ENCODE measurements at regions not wholly inside any gene's neighbourhood (a gene's known extent, or its start where the extent isn't known, plus 50 kb on each side); places are given as distances from the start of the nearest gene placed in this dataset.

- DNase-seq (ENCODE audit: low spot score), result no peak
- TF ChIP-seq, protein P1, sequence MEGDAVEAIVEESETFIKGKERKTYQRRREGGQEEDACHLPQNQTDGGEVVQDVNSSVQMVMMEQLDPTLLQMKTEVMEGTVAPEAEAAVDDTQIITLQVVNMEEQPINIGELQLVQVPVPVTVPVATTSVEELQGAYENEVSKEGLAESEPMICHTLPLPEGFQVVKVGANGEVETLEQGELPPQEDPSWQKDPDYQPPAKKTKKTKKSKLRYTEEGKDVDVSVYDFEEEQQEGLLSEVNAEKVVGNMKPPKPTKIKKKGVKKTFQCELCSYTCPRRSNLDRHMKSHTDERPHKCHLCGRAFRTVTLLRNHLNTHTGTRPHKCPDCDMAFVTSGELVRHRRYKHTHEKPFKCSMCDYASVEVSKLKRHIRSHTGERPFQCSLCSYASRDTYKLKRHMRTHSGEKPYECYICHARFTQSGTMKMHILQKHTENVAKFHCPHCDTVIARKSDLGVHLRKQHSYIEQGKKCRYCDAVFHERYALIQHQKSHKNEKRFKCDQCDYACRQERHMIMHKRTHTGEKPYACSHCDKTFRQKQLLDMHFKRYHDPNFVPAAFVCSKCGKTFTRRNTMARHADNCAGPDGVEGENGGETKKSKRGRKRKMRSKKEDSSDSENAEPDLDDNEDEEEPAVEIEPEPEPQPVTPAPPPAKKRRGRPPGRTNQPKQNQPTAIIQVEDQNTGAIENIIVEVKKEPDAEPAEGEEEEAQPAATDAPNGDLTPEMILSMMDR (IDR thresholded peaks at IDR 0.05; ENCODE audit: extremely low read depth, missing control alignments), result no peak
Measured at GRCh38 chr18:56322406-56322805, 316.0 kb downstream of the TXNL1 start.

GRCh38 chr18:56321470-56321869 is 316.9 kb downstream of the TXNL1 start:
- no peak for DNase-seq (ENCODE audit: low spot score)
- TF ChIP-seq, protein P1 (IDR thresholded peaks at IDR 0.05; ENCODE audit: extremely low read depth, missing control alignments), result no peak

DNA sequence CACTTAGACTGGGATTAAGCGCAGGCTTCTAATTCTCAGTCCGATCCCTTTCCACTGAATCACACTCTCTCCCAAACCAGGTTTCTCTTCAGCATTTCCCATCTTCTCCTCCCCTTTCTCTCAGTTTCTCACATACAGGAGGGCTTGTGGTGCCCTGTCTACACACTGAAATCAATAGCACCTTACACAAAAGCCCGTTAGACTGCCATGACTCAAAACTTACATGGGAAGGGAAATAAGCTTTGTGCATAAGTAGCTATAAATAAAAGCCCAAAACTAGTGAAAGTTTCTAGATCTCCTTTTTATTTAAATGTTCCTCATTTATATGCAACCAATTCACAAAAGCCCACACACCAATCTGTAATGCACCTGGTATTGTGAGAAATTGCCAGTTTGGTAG is 318.4 kb downstream of the TXNL1 start:
- DNase-seq (ENCODE audit: low spot score), result no peak
- TF ChIP-seq, protein P1 (IDR thresholded peaks at IDR 0.05; ENCODE audit: extremely low read depth, missing control alignments), result no peak

DNA sequence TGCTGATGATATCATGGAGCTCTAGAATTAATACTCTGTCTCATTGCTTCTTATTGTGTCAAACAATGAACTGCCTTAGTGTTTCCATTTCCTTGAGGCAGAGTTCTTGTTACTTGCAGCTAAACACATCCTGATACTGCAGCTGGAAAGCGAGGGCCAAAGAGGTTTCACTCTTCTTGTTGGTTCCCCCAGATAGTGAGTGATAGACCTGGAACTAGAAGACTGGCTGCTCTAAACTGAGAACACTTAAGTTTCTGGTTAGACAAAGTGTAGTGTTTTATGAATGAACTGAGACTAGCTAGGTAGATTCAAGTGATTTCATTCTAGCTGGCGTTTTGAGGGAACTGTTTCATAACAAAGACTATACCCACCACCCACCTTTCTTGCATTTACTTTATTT is 321.7 kb downstream of the TXNL1 start:
- DNase-seq (ENCODE audit: low spot score), result no peak

DNA sequence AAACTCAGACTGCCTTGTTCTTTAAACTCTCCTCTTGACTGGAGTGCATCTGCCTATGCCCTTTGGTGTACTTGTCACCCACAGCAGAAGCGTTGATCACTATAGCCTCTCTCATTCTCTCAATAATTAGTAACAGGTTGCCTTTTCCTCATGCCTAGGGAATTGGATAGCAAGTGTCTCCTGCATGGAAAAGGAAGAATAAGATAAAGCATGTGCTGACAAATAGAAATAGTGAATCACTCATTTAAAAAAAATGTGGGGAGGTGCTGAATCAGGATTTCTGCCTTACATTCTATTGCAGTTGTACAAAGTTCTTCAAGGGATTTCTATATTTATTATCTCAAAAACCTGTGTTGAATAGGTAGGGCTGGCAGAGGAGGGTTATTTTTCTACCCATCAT is 323.0 kb downstream of the TXNL1 start:
- TF ChIP-seq, protein P1 (IDR thresholded peaks at IDR 0.05; ENCODE audit: extremely low read depth, missing control alignments), result no peak
- DNase-seq (ENCODE audit: low spot score), result no peak

More for the DNA sequence above, 321.7 kb downstream of the TXNL1 start:
- TF ChIP-seq, protein P1 (IDR thresholded peaks at IDR 0.05; ENCODE audit: extremely low read depth, missing control alignments), result no peak

DNA sequence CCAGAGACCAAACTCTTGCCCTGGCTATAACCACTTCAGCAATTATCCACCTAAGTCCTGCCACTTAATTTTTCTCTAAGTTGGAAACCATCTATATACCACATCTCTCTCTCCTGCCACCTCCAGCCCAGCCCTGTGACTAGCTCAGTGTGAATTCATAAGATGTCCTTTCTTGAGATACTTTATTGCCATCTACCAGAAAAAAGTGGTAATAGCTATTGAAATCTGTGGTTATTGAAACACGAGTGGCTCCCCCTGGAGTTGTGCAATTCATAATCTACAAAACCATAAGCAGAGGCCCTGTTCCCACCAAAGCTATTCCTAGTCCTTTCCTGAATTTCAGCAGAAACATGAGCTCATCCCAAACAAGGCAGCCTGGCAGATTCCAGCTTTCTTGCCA is 324.0 kb downstream of the TXNL1 start:
- TF ChIP-seq, protein P1 (IDR thresholded peaks at IDR 0.05; ENCODE audit: extremely low read depth, missing control alignments), result no peak
- DNase-seq (ENCODE audit: low spot score), result no peak

- DNase-seq (ENCODE audit: low spot score), result no peak
- TF ChIP-seq, protein P1 (IDR thresholded peaks at IDR 0.05; ENCODE audit: extremely low read depth, missing control alignments), result no peak
Measured at GRCh38 chr18:56312551-56313335, 325.6 kb downstream of the TXNL1 start.
